LNCAP (cell line): ENCODE measurements at regions not wholly inside any gene's neighbourhood (a gene's known extent, or its start where the extent isn't known, plus 50 kb on each side); places are given as distances from the start of the nearest gene placed in this dataset.

ENCODE experiments used
- TF ChIP-seq, protein P1 (sequence below): fragments of 450-650 bp; IDR thresholded peaks from 2 replicates; pipeline ENCODE4 v1.5.1; 2017; ENCODE audit warnings: mild to moderate bottlenecking

DNA sequence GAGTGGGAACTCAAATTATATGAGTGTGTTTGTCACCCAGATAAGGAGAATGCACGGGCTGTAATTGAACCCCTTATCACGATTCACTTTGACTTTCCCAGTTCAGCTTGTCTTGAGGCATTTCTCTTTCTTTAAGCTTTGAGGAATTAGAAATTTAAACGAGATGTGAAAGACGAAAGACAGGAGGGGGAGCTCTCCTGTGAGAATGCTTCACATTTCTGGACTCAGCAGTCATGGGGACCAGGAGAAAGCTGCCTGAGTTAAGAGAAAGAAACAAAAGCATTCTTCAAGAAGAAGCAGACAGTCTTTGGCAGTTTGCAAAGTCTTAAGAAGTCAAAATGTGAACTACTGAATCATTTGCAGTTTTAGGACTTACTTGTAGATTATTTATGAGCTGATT is 205.6 kb downstream of the NECTIN3 start:
- TF ChIP-seq, protein P1, sequence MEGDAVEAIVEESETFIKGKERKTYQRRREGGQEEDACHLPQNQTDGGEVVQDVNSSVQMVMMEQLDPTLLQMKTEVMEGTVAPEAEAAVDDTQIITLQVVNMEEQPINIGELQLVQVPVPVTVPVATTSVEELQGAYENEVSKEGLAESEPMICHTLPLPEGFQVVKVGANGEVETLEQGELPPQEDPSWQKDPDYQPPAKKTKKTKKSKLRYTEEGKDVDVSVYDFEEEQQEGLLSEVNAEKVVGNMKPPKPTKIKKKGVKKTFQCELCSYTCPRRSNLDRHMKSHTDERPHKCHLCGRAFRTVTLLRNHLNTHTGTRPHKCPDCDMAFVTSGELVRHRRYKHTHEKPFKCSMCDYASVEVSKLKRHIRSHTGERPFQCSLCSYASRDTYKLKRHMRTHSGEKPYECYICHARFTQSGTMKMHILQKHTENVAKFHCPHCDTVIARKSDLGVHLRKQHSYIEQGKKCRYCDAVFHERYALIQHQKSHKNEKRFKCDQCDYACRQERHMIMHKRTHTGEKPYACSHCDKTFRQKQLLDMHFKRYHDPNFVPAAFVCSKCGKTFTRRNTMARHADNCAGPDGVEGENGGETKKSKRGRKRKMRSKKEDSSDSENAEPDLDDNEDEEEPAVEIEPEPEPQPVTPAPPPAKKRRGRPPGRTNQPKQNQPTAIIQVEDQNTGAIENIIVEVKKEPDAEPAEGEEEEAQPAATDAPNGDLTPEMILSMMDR, result no peak

DNA sequence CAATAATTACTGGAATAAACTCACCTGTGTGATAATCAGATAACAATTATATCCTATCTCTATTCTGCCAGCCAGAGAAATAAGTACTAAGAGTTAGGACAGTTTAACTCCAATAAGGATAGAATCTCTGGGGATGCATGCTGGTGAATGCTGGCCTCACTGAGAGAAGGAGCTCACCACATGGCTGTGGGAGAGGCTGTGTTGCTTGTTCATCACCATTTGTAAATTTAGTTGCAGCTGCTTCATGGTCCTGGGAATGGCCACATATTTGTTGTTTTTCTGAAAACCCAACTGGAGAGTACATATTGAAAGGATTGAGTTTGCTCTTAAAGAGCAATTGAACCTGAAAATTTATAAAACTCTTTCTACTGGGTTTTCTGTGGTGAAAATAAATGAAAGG is 207.3 kb downstream of the NECTIN3 start:
- TF ChIP-seq, protein P1, result no peak

DNA sequence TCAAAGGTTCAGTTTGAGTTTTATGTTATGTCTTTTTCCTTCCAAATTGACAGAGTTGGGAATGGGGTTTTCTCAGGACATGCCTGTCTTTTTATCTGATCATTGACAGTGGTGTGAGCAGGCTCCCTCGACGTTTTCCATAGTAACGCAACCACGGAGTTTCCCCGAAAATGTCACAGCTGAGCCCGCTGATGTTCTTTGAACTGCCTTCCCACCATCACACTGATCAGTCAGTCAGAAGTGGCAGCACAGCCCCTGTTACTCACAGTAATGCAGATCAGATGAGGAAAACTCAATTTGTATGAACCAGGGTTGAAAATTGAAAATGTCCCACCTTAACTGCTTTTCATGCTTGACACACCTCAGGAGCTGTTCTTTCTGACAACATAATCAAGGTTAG is 210.4 kb downstream of the NECTIN3 start:
- TF ChIP-seq, protein P1, result no peak

DNA sequence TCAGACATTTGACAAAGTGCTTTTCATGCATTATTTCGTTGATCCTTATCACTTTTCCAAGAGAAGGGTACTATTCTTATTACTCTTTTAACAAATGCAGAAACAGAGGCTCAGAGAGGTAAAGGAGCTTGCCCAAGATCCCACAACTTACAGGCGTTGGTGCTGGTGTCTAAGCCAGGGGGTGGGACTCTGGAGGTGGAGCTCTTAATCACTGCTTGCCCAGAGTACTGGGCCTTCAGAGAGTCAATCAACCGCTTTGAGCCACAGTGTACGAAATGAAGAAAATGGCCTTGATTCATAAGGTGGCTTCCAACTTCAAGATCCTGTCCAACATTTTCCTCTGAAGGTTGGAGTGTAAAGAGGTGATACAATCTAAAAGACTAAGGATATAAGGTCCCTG is 211.5 kb downstream of the NECTIN3 start:
- TF ChIP-seq, protein P1, result no peak

DNA sequence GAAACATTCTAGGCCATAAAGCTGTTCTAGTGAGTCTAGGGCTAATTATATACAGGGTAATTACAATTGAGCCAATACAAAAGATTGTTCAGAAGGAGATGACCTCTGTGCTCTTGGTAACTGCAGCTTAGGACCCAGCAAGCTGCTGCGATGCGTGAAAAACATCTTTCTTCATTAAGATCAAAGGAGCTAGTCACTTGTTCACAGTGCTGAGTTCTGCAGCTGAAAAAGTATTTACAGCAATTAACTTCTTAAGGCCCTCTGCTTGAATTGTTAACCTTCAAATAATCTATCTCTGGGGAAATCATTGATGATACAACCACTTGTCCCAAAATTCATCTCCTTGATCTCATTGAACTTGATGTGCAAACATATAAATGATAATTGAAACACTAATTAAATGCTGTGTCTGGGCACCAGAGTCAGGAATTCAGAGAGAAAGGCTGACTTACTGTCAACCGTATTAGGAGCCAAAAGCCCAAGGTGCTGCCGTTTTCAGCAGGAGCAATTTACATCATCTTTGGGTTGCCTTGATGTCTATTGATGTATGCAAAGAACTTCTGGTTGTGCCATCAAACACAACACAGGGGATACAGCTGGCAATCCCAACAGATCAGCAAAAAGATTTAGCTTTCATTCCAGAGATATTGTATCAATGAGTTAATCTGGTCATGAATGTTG is 213.0 kb downstream of the NECTIN3 start:
- TF ChIP-seq, protein P1, result no peak

DNA sequence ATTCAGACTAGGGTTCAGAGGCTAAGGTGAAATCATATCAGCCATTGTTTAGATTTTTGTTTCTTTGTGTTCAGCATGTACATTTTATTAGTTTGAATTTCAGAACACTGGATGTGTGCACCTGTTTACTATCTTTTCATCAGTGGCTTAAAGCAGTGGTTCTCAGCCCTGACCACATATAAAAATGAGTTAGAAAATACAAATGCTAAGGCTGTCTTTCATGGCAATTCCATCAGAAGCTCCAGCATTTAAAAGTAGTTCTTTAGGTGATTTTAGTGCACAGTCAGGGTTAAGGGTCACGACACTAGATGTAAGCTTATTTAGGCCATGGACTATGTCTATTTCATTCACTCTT is 213.5 kb downstream of the NECTIN3 start:
- TF ChIP-seq, protein P1, result no peak

DNA sequence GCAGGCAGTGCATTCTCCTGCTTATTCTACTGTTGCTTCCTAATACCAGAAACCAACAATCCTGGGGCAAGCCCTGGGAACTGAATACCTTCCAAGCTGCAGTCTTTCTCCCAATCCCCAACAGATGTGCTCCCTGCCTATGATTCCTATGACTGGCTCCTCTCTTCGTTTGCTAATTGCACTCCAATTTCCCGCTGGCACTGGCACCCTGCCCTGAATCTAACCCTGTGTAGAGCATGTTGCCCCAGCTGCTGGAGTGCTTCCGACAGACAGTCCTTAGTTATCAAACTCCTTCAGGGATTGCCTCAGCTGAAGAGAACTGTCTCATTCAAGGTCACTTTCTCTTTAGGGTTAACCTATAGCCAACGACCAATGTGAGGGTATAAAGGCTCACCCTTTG is 214.1 kb downstream of the NECTIN3 start:
- TF ChIP-seq, protein P1, result no peak

DNA sequence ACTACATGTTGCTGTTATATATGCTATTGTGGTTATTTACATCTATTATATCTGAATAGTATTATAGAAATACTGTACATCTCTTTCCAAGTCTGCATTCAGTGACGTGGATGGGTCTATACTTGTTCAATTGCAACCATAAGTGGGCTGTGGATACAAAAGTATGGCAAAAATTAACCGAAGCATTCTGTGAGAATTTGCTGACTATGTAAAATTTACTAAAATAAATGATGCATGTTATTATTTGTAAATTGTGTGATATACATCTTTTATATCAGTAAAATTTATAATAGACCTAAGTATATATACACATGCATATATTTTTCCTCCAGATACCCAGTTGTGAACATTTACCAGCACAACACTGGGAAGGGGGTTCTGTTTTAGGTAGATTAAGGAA is 215.1 kb downstream of the NECTIN3 start:
- TF ChIP-seq, protein P1, result no peak
